DMS114 treated with DMSO at 0.1 percent for 48 hours (cell line): ENCODE measurements at regions not wholly inside any gene's neighbourhood (a gene's known extent, or its start where the extent isn't known, plus 50 kb on each side); places are given as distances from the start of the nearest gene placed in this dataset.
"Not testable (repeated sequence)": the region's sequence is repeated elsewhere in the genome, so short reads cannot be mapped to it uniquely, and the experiment has no call there.

Source experiments
- DNase-seq: peaks from one replicate; lab custom pipeline; 2025; ENCODE audit not compliant: unreplicated experiment; lab: John Stamatoyannopoulos, UW

GRCh38 chr7:97234494-97234893 lies 117.0 kb downstream of the SDHAF3 start:
- not testable (repeated sequence) for DNase-seq

GRCh38 chr7:97246317-97246716 lies 128.8 kb downstream of the SDHAF3 start:
- DNase-seq = no peak

GRCh38 chr7:97258187-97258586 lies 140.7 kb downstream of the SDHAF3 start:
- not testable (repeated sequence) for DNase-seq

- no peak for DNase-seq
Measured at GRCh38 chr7:97269741-97270140, 152.2 kb downstream of the SDHAF3 start.

- DNase-seq = no peak
Measured at GRCh38 chr7:97270280-97270679, 152.8 kb downstream of the SDHAF3 start.

GRCh38 chr7:97271619-97272018 lies 154.1 kb downstream of the SDHAF3 start:
- no peak for DNase-seq

- no peak for DNase-seq
Measured at GRCh38 chr7:97272237-97272975, 154.9 kb downstream of the SDHAF3 start.

- DNase-seq = no peak
Measured at GRCh38 chr7:97275475-97275874, 158.0 kb downstream of the SDHAF3 start.

GRCh38 chr7:97280950-97281349 lies 163.5 kb downstream of the SDHAF3 start:
- DNase-seq = no peak

- no peak for DNase-seq
Measured at GRCh38 chr7:97285348-97285747, 167.8 kb downstream of the SDHAF3 start.

GRCh38 chr7:97293031-97293430 lies 175.5 kb downstream of the SDHAF3 start:
- no peak for DNase-seq

GRCh38 chr7:97298561-97298960 lies 181.1 kb downstream of the SDHAF3 start:
- DNase-seq = no peak

GRCh38 chr7:97305589-97305988 lies 188.1 kb downstream of the SDHAF3 start:
- no peak for DNase-seq

- DNase-seq = no peak
Measured at GRCh38 chr7:97307521-97308108, 190.1 kb downstream of the SDHAF3 start.

GRCh38 chr7:97313900-97314299 lies 196.4 kb downstream of the SDHAF3 start:
- DNase-seq = no peak

GRCh38 chr7:97317575-97317974 lies 200.1 kb downstream of the SDHAF3 start:
- no peak for DNase-seq

GRCh38 chr7:97329871-97330270 lies 212.4 kb downstream of the SDHAF3 start:
- DNase-seq = not testable (repeated sequence)

- no peak for DNase-seq
Measured at GRCh38 chr7:97337849-97338248, 220.4 kb downstream of the SDHAF3 start.

GRCh38 chr7:97342512-97342911 lies 225.0 kb downstream of the SDHAF3 start:
- DNase-seq = no peak

- no peak for DNase-seq
Measured at GRCh38 chr7:97346349-97346748, 228.9 kb downstream of the SDHAF3 start.

GRCh38 chr7:97351488-97351887 lies 234.0 kb downstream of the SDHAF3 start:
- DNase-seq = no peak

- DNase-seq = no peak
Measured at GRCh38 chr7:97357459-97357858, 240.0 kb downstream of the SDHAF3 start.

- DNase-seq = no peak
Measured at GRCh38 chr7:97372882-97373281, 255.4 kb downstream of the SDHAF3 start.
